ENCODE measurements at regions not wholly inside any gene's neighbourhood (a gene's known extent, or its start where the extent isn't known, plus 50 kb on each side); places are given as distances from the start of the nearest gene placed in this dataset.

- TF ChIP-seq POLR2A (IDR thresholded peaks at IDR 0.05; ENCODE audit: low read depth, low read length), result no peak
- TF ChIP-seq CTCF (conservative IDR thresholded peaks at IDR 0.05; ENCODE audit: low read depth, low read length), result no peak
- no peak for TF ChIP-seq RFX5 (IDR thresholded peaks at IDR 0.05; ENCODE audit: low read depth, low read length)
Observed at GRCh38 chr17:53560953-53561352, 261.8 kb upstream of the KIF2B start.

All from IMR-90 (cell line).